ENCODE measurements at regions not wholly inside any gene's neighbourhood (a gene's known extent, or its start where the extent isn't known, plus 50 kb on each side); places are given as distances from the start of the nearest gene placed in this dataset.

- DNase-seq (ENCODE audit: low spot score in 2 of 2) (no peak), ATAC-seq (no peak)
- H3K27ac Mint-ChIP-seq, result no peak overlapping the region
- H3K9me3 Mint-ChIP-seq, result no peaks in the 10 kb centered on the region
- no peaks in the 10 kb centered on the region for H3K36me3 Mint-ChIP-seq
These were observed 62.5 kb upstream of the ATF3 start for GRCh38 chr1:212545941-212546635.

GRCh38 chr1:212549503-212550017 is 59.0 kb upstream of the ATF3 start:
- DNase-seq (ENCODE audit: low spot score in 2 of 2) (no peak), ATAC-seq (no peak)
- Mint-ChIP-seq H3K9me3 (no peaks in the 10 kb centered on the region), H3K27ac (no peak overlapping the region), H3K36me3 (no peaks in the 10 kb centered on the region)

GRCh38 chr1:212551929-212552328 is 56.6 kb upstream of the ATF3 start:
- DNase-seq (ENCODE audit: low spot score in 2 of 2) (no peak), ATAC-seq (no peak)
- H3K36me3 Mint-ChIP-seq, result no peaks in the 10 kb centered on the region
- H3K9me3 Mint-ChIP-seq, result no peaks in the 10 kb centered on the region
- no peak overlapping the region for H3K27ac Mint-ChIP-seq

GRCh38 chr1:212553676-212554075 is 54.9 kb upstream of the ATF3 start:
- peaks cover 6% of the 10 kb centered on the region in 2 donors for H3K36me3 Mint-ChIP-seq
- no peak for ATAC-seq
- no peak for DNase-seq (ENCODE audit: low spot score in 2 of 2)
- peaks cover 0 to 4% of the 10 kb centered on the region in 2 donors for H3K9me3 Mint-ChIP-seq
- no peak overlapping the region for H3K27ac Mint-ChIP-seq

GRCh38 chr1:212554401-212554800 is 54.2 kb upstream of the ATF3 start:
- Mint-ChIP-seq H3K27ac (no peak overlapping the region), H3K9me3 (peaks cover 4 to 8% of the 10 kb centered on the region in 2 donors), H3K36me3 (peaks cover 6 to 12% of the 10 kb centered on the region in 2 donors)
- no peak for DNase-seq (ENCODE audit: low spot score in 2 of 2)
- no peak for ATAC-seq

DNA sequence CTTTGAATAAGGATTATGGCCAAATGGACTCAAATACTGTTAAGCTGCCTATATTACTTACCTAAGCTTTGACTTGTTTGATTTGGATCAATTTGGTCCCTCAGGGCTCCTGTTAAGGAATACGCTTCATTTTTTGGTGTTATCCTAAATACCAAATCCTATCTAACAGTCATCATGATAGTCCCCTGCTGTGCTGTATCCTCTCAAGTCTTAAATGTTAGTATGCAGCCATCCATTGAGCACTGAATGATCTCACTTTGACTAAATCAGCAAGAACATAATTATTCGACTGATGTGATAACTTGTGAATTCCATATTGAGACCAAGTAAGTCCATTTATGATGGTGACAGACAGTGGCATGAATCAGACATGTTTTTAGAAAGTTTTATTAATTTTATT is 53.1 kb upstream of the ATF3 start:
- Mint-ChIP-seq H3K27ac (no peak overlapping the region), H3K36me3 (peaks cover 6 to 12% of the 10 kb centered on the region in 2 donors)
- no peak for DNase-seq (ENCODE audit: low spot score in 2 of 2)

GRCh38 chr1:212556822-212557549 is 51.6 kb upstream of the ATF3 start:
- ATAC-seq (no peak), DNase-seq (ENCODE audit: low spot score in 2 of 2) (no peak)
- H3K9me3 Mint-ChIP-seq, result peaks cover 4 to 8% of the 10 kb centered on the region in 2 donors
- H3K36me3 Mint-ChIP-seq, result peaks cover 6 to 12% of the 10 kb centered on the region in 2 donors
- H3K27ac Mint-ChIP-seq, result no peak overlapping the region

More for the DNA sequence above, 53.1 kb upstream of the ATF3 start:
- peaks cover 4 to 8% of the 10 kb centered on the region in 2 donors for H3K9me3 Mint-ChIP-seq
- no peak for ATAC-seq

DNA sequence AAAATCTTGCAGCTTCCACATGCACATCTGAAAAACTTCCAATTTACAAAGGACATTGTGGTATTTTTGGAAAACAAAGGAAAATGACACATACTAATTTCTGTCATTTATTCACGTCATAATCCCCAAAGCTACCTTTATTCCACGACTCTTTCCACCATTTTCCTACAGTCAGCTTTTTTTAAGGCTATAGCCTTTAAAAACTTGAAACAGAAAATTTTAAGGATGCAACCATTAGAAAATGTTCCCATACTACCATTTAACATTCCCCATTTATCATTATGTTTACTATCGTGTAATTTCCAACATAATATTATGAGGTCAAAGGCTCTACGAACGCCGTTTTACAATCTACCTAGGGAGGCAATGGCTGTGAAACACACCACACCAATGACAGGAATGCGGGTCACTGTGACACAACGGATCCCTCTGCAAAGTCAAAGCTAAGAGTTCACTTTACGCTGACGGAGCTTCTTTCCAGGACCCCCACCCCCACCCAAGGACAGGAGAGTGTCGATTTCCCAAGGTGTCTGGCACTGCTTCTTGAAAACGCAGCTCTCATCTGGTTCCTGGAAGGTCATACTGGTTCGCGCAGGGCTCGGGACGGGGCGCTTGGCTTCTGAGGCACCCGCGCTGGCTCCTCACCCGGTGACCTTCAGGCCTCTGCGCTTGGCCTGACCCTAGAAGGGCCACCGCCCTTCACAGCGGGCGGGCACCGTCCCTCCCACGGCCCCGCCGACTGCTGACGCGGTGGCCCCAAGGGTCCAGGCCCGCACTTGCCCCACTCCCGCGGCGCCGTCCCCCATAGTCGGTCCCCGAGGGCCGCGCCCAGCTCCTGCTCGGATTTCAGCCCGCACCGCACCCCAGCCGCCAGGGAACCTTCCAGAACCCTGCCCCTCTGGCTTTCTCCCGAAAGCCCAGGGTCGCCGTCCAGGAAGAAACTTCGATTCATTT is 50.5 kb upstream of the ATF3 start:
- peak overlapping the region in 1 of 2 donors; percentile 88 for H3K27ac Mint-ChIP-seq
- peaks cover 8% of the 10 kb centered on the region in 2 donors for H3K9me3 Mint-ChIP-seq
- DNase-seq (ENCODE audit: low spot score in 2 of 2) (no peak), ATAC-seq (peak; percentile 27 to 43)
- H3K36me3 Mint-ChIP-seq, result peaks cover 6 to 12% of the 10 kb centered on the region in 2 donors

DNA sequence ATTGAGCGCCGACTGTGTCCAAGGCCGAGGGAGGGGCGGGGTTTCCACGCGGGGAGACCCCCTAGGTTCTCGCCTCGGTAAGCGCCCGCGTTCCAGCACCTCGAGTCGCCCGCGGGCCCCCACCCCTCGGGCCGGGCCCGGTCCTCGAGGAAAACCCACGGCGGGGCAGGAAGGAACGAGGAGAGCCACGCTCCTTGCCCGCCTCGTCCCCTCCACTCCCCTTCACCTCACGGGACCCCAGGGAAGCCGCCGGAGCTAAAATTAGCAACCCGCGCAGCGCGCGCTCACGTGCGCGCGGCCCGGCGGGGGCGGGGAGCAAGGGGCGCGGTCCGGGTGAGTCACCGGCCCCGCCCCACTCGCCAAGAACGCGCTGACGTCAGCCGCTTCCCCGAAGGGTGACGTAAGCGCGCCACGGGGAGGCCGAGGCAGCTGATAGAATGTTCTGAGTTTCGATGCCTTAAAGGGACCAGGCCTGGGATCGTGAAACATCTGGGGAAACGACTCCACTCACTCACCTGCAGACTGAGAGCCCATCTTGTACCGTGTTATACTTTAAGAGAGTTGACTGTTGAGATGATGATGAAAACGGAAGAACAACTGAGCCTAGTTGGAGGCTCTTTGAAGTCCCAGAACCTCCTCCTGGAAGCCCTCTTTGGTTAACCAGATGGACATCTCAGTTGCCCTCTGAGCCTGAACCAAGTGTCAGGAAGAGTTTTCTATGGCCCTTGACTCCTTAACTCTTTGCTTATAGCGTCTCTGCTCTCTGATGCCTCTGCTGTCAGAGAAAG is 49.7 kb upstream of the ATF3 start:
- peak; percentile 87 to 90 for DNase-seq (ENCODE audit: low spot score in 2 of 2)
- peaks cover 8 to 10% of the 10 kb centered on the region in 2 donors for H3K9me3 Mint-ChIP-seq
- peak; percentile 93 to 99 for ATAC-seq
- peak overlapping the region; percentile 88 to 93 for H3K27ac Mint-ChIP-seq
- peaks cover 6 to 12% of the 10 kb centered on the region in 2 donors for H3K36me3 Mint-ChIP-seq

All from activated naive CD4-positive, alpha-beta T cell treated with anti-CD3 and anti-CD28 coated beads, Interleukin-2, amount 50 U/mL, for 72 hours (primary cell).